Epithelial cell of esophagus (primary cell): ENCODE measurements at regions not wholly inside any gene's neighbourhood (a gene's known extent, or its start where the extent isn't known, plus 50 kb on each side); places are given as distances from the start of the nearest gene placed in this dataset.

ENCODE experiments used
- DNase-seq: peaks from one replicate; pipeline ENCODE4 v3.0.0; 2010; ENCODE audit warnings: low read depth
- H3K4me3 ChIP-seq: 2 replicates; pipeline ENCODE4 v1.5.1; 2011; ENCODE audit warnings: mild to moderate bottlenecking, low read length, control low read depth
- CTCF ChIP-seq: IDR thresholded peaks from 2 replicates; pipeline ENCODE4 v1.5.1; 2011; ENCODE audit warnings: low read depth, mild to moderate bottlenecking, low read length, control low read depth, inconsistent platforms; ENCODE audit not compliant: insufficient read depth; ENCODE audit errors: missing control alignments

- TF ChIP-seq CTCF: no peak
- H3K4me3 ChIP-seq: no peak overlapping the region
- no peak for DNase-seq
These were observed 204.7 kb upstream of the ITGA4 start for GRCh38 chr2:181252262-181253148.

GRCh38 chr2:181253438-181253837 lies 203.7 kb upstream of the ITGA4 start:
- no peak for TF ChIP-seq CTCF
- H3K4me3 ChIP-seq: no peak overlapping the region
- DNase-seq: no peak

- no peak overlapping the region for H3K4me3 ChIP-seq
- no peak for TF ChIP-seq CTCF
- DNase-seq: no peak
These were observed 201.5 kb upstream of the ITGA4 start for GRCh38 chr2:181255651-181256050.

- no peak for TF ChIP-seq CTCF
- peak; percentile 60 for DNase-seq
- no peak overlapping the region for H3K4me3 ChIP-seq
These were observed 198.5 kb upstream of the ITGA4 start for GRCh38 chr2:181258720-181259119.

- TF ChIP-seq CTCF: no peak
- no peak overlapping the region for H3K4me3 ChIP-seq
- no peak for DNase-seq
These were observed 194.4 kb upstream of the ITGA4 start for GRCh38 chr2:181262782-181263181.

GRCh38 chr2:181264001-181264400 lies 193.2 kb upstream of the ITGA4 start:
- no peak for DNase-seq

More at GRCh38 chr2:181264001-181264400, 193.2 kb upstream of the ITGA4 start:
- no peak overlapping the region for H3K4me3 ChIP-seq
- TF ChIP-seq CTCF: no peak
